Thyroid gland (tissue), 4 donors: ENCODE measurements at regions not wholly inside any gene's neighbourhood (a gene's known extent, or its start where the extent isn't known, plus 50 kb on each side); places are given as distances from the start of the nearest gene placed in this dataset.
"Not testable (repeated sequence)": the region's sequence is repeated elsewhere in the genome, so short reads cannot be mapped to it uniquely, and the experiment has no call there.

Experiments used
- DNase-seq, 2 donors: peaks; one replicate each; pipeline ENCODE4 v3.0.0-alpha.2; 2019
- H3K27ac ChIP-seq, 3 donors: fragments of 200-600 bp; sonication (generic); 1 replicate in 2 of 3; 2 replicates in 1 of 3; pipeline ENCODE4 v1.5.1; 2016 to 2019; ENCODE audit warnings: mild to moderate bottlenecking in 1 of 3, moderate library complexity in 1 of 3
- H3K27me3 ChIP-seq: fragments of 200-600 bp; sonication (generic); one replicate; pipeline ENCODE4 v1.5.1; 2019
- H3K36me3 ChIP-seq, 2 donors: fragments of 200-600 bp; sonication (generic); one replicate each; pipeline ENCODE4 v1.5.1; 2016 to 2019
- H3K4me1 ChIP-seq, 2 donors: fragments of 200-600 bp; sonication (generic); one replicate each; pipeline ENCODE4 v1.5.1; 2017 to 2019
- H3K4me3 ChIP-seq, 3 donors: fragments of 200-600 bp; sonication (generic); replicated peaks in 1 of 3; 1 replicate in 2 of 3; 2 replicates in 1 of 3; pipeline ENCODE4 v1.5.1; 2016; ENCODE audit warnings: mild to moderate bottlenecking in 1 of 3
- H3K9me3 ChIP-seq: fragments of 200-600 bp; sonication (generic); one replicate; pipeline ENCODE4 v1.5.1; 2017
- CTCF ChIP-seq, 6 experiments: fragments of 200-600 bp in 3 of 6; fragments of 450-650 bp in 3 of 6; sonication (generic) in 3 of 6; IDR thresholded peaks; one replicate each; pipeline ENCODE4 v1.5.1; 2016 to 2019; ENCODE audit warnings: antibody characterized with exemption in 6 of 6, mild to moderate bottlenecking in 2 of 6, inconsistent platforms in 1 of 6, moderate library complexity in 1 of 6
- POLR2A ChIP-seq, 2 donors: fragments of 450-650 bp; IDR thresholded peaks; one replicate each; pipeline ENCODE4 v1.6.1; 2017; ENCODE audit warnings: antibody characterized with exemption in 2 of 2, mild to moderate bottlenecking in 2 of 2, moderate library complexity in 1 of 2
- WGBS, 2 donors: methylation state at CpG; one replicate each; pipeline ENCODE4 v1.1.5; 2017; 5-methylcytosine and 5-hydroxymethylcytosine counted together
- intact Hi-C: fragments of 100-400 bp; cut with DNase I; formaldehyde crosslinking; loops from one replicate; pipeline ENCODE4 v1.15.1; 2023

GRCh38 chr10:35263827-35264226 is 72.5 kb upstream of the CCNY start:
- intact Hi-C loops, H3K4me1 ChIP-seq, H3K27me3 ChIP-seq, H3K36me3 ChIP-seq, H3K27ac ChIP-seq, H3K9me3 ChIP-seq, DNase-seq, H3K4me3 ChIP-seq: not testable (repeated sequence)
- WGBS, 2 donors, result 96 to 98% methylated on average over 3 of the region's 3 CpGs

- intact Hi-C loops, result not testable (repeated sequence)
Observed at GRCh38 chr10:35264636-35265035, 71.7 kb upstream of the CCNY start.

GRCh38 chr10:35265435-35265834 is 70.9 kb upstream of the CCNY start:
- intact Hi-C loops, result no loop called here
- H3K4me3 ChIP-seq, result no peak overlapping the region
- no peaks in the 10 kb centered on the region for H3K4me1 ChIP-seq
- 89 to 92% methylated on average over 11 of the region's 11 CpGs for WGBS, 2 donors
- TF ChIP-seq CTCF (IDR thresholded peaks at IDR 0.05) (no peak), POLR2A (IDR thresholded peaks at IDR 0.05) (no peak)
- no peaks in the 10 kb centered on the region for H3K27me3 ChIP-seq
- no peaks in the 10 kb centered on the region for H3K9me3 ChIP-seq
- no peaks in the 10 kb centered on the region for H3K36me3 ChIP-seq
- no peak for DNase-seq
- no peak overlapping the region for H3K27ac ChIP-seq

More at GRCh38 chr10:35264636-35265035, 71.7 kb upstream of the CCNY start:
- 95 to 99% methylated on average over 7 of the region's 7 CpGs for WGBS, 2 donors
- H3K27ac ChIP-seq, H3K9me3 ChIP-seq, H3K4me1 ChIP-seq, H3K4me3 ChIP-seq, H3K27me3 ChIP-seq, H3K36me3 ChIP-seq, DNase-seq: not testable (repeated sequence)

- no peak overlapping the region for H3K4me3 ChIP-seq
- no peak overlapping the region for H3K27ac ChIP-seq
- intact Hi-C loops, result no loop called here
- H3K4me1 ChIP-seq, result peaks cover 4 to 6% of the 10 kb centered on the region in 2 donors
- no peaks in the 10 kb centered on the region for H3K36me3 ChIP-seq
- H3K9me3 ChIP-seq, result no peaks in the 10 kb centered on the region
- DNase-seq, result no peak
- no peak for TF ChIP-seq POLR2A (IDR thresholded peaks at IDR 0.05)
- no peak for TF ChIP-seq CTCF (IDR thresholded peaks at IDR 0.05)
- no peaks in the 10 kb centered on the region for H3K27me3 ChIP-seq
- 80 to 97% methylated on average over 3 of the region's 3 CpGs for WGBS, 2 donors
Observed at GRCh38 chr10:35268323-35268722, 68.0 kb upstream of the CCNY start.

- H3K9me3 ChIP-seq, result no peaks in the 10 kb centered on the region
- H3K4me1 ChIP-seq, result peaks cover 4 to 6% of the 10 kb centered on the region in 2 donors
- H3K27ac ChIP-seq, result no peak overlapping the region
- no peak for DNase-seq
- H3K4me3 ChIP-seq, result no peak overlapping the region
- H3K27me3 ChIP-seq, result no peaks in the 10 kb centered on the region
- no peak for TF ChIP-seq CTCF (IDR thresholded peaks at IDR 0.05)
- TF ChIP-seq POLR2A (IDR thresholded peaks at IDR 0.05), result no peak
- intact Hi-C loops, result no loop called here
- WGBS, 2 donors, result 57 to 81% methylated on average over 2 to 4 of the region's 4 CpGs
- no peaks in the 10 kb centered on the region for H3K36me3 ChIP-seq
Observed at GRCh38 chr10:35268791-35269257, 67.5 kb upstream of the CCNY start.

GRCh38 chr10:35270100-35270499 is 66.2 kb upstream of the CCNY start:
- no peak for TF ChIP-seq CTCF (IDR thresholded peaks at IDR 0.05)
- no peak for TF ChIP-seq POLR2A (IDR thresholded peaks at IDR 0.05)
- H3K27ac ChIP-seq, result no peak overlapping the region
- H3K9me3 ChIP-seq, result no peaks in the 10 kb centered on the region
- 71 to 78% methylated on average over 1 of the region's 1 CpG for WGBS, 2 donors
- H3K27me3 ChIP-seq, result no peaks in the 10 kb centered on the region
- H3K4me3 ChIP-seq, result no peak overlapping the region
- H3K36me3 ChIP-seq, result no peaks in the 10 kb centered on the region
- intact Hi-C loops, result no loop called here
- H3K4me1 ChIP-seq, result peaks cover 4 to 6% of the 10 kb centered on the region in 2 donors
- no peak for DNase-seq
